Neural cell (in vitro differentiated cells): ENCODE measurements at regions not wholly inside any gene's neighbourhood (a gene's known extent, or its start where the extent isn't known, plus 50 kb on each side); places are given as distances from the start of the nearest gene placed in this dataset.

Source experiments
- H2AFZ ChIP-seq: fragments of 200-600, 300-800 bp; sonication (generic), shearing (Covaris generic); 2 replicates; pipeline ENCODE4 v1.6.0; 2014; ENCODE audit warnings: low read depth, mild to moderate bottlenecking, antibody characterized with exemption, low read length, moderate library complexity
- H3F3A ChIP-seq: fragments of 200-600 bp; shearing (Covaris generic); 2 replicates; pipeline ENCODE4 v1.6.1; 2016; ENCODE audit warnings: mild to moderate bottlenecking, moderate library complexity, mixed read lengths, antibody characterized with exemption, low read length; ENCODE audit not compliant: insufficient read depth, poor library complexity, severe bottlenecking
- H3K27ac ChIP-seq: fragments of 200-600, 300-800 bp; sonication (generic), shearing (Covaris generic); 2 replicates; pipeline ENCODE4 v1.5.1; 2014; ENCODE audit warnings: mild to moderate bottlenecking, low read length, moderate library complexity
- H3K27me3 ChIP-seq: fragments of 300-800, 200-600 bp; sonication (generic), shearing (Covaris generic); 2 replicates; pipeline ENCODE4 v1.6.0; 2014; ENCODE audit warnings: mild to moderate bottlenecking, low read depth, low read length, moderate library complexity; ENCODE audit not compliant: insufficient read depth
- H3K36me3 ChIP-seq: fragments of 300-800, 200-600 bp; sonication (generic), shearing (Covaris generic); 2 replicates; pipeline ENCODE4 v1.5.1; 2014; ENCODE audit warnings: mild to moderate bottlenecking, antibody characterized with exemption, low read length, moderate library complexity; ENCODE audit not compliant: insufficient read depth
- H3K4me2 ChIP-seq: fragments of 300-800, 200-600 bp; sonication (generic), shearing (Covaris generic); 2 replicates; pipeline ENCODE4 v1.6.0; 2014; ENCODE audit warnings: mild to moderate bottlenecking, low read length
- H3K4me3 ChIP-seq: fragments of 300-800, 200-600 bp; sonication (generic), shearing (Covaris generic); 2 replicates; pipeline ENCODE4 v1.5.1; 2014; ENCODE audit warnings: mild to moderate bottlenecking, low read length, moderate library complexity
- H3K79me2 ChIP-seq: fragments of 200-600 bp; shearing (Covaris generic); replicated peaks from 2 replicates; pipeline ENCODE4 v1.6.0; 2014; ENCODE audit warnings: mild to moderate bottlenecking, low read length, moderate library complexity; ENCODE audit not compliant: insufficient read depth
- H3K9ac ChIP-seq: fragments of 300-800, 200-600 bp; sonication (generic), shearing (Covaris generic); 2 replicates; pipeline ENCODE4 v1.6.1; 2016; ENCODE audit warnings: mild to moderate bottlenecking, low read length, mixed read lengths
- H3K9me2 ChIP-seq: fragments of 200-600 bp; shearing (Covaris generic); 2 replicates; pipeline ENCODE4 v1.6.1; 2016; ENCODE audit warnings: mild to moderate bottlenecking, low read length, mixed read lengths; ENCODE audit not compliant: insufficient read depth
- H3K9me3 ChIP-seq: fragments of 200-600, 300-800 bp; sonication (generic), shearing (Covaris generic); 2 replicates; pipeline ENCODE4 v1.6.1; 2016; ENCODE audit warnings: mild to moderate bottlenecking, mixed run types, low read length, moderate library complexity, mixed read lengths
- H4K20me1 ChIP-seq: fragments of 200-600 bp; shearing (Covaris generic); 2 replicates; pipeline ENCODE4 v1.6.1; 2016; ENCODE audit warnings: mild to moderate bottlenecking, mixed run types; ENCODE audit not compliant: insufficient read depth
- CTCF ChIP-seq: fragments of 450-650 bp; IDR thresholded peaks from 2 replicates; pipeline ENCODE4 v1.5.1; 2014; ENCODE audit warnings: antibody characterized with exemption, mild to moderate bottlenecking, moderate library complexity; ENCODE audit not compliant: poor library complexity, severe bottlenecking
- EZH2 ChIP-seq: fragments of 200-600, 300-800 bp; shearing (Covaris generic), sonication (generic); IDR thresholded peaks from 2 replicates; pipeline ENCODE4 v1.6.1; 2014; ENCODE audit warnings: antibody characterized with exemption, low read length, borderline replicate concordance, mild to moderate bottlenecking; ENCODE audit not compliant: insufficient read depth, poor library complexity, severe bottlenecking
- MXI1 ChIP-seq: fragments of 450-650 bp; conservative IDR thresholded peaks from 2 replicates; pipeline ENCODE4 v1.6.1; 2014; ENCODE audit warnings: antibody characterized with exemption, mild to moderate bottlenecking; ENCODE audit not compliant: poor library complexity, severe bottlenecking
- POLR2AphosphoS5 ChIP-seq: IDR thresholded peaks from 2 replicates; pipeline ENCODE4 v1.6.1; 2012
- RAD21 ChIP-seq: fragments of 450-650 bp; conservative IDR thresholded peaks from 2 replicates; pipeline ENCODE4 v1.6.1; 2014; ENCODE audit warnings: antibody characterized with exemption, mild to moderate bottlenecking, moderate library complexity
- SMC3 ChIP-seq: fragments of 450-650 bp; conservative IDR thresholded peaks from 2 replicates; pipeline ENCODE4 v1.6.1; 2014; ENCODE audit warnings: antibody characterized with exemption, mild to moderate bottlenecking, moderate library complexity; ENCODE audit not compliant: poor library complexity
- TAF1 ChIP-seq: IDR thresholded peaks from 2 replicates; pipeline ENCODE4 v1.6.1; 2012; ENCODE audit warnings: low read depth
- TF ChIP-seq, protein P1 (sequence below): IDR thresholded peaks from 2 replicates; pipeline ENCODE4 v1.6.1; 2012; ENCODE audit warnings: borderline replicate concordance

GRCh38 chr14:38973083-38973700 lies 129.8 kb downstream of the SEC23A start:
- Histone ChIP-seq H3K79me2 (no peaks in the 10 kb centered on the region), H3K4me2 (no peak overlapping the region), H3K9ac (no peak overlapping the region), H3K9me3 (no peaks in the 10 kb centered on the region), H3K4me3 (no peak overlapping the region), H3K36me3 (no peaks in the 10 kb centered on the region), H3K27ac (no peak overlapping the region), H2AFZ (no peak overlapping the region), H4K20me1 (no peaks in the 10 kb centered on the region), H3K27me3 (no peaks in the 10 kb centered on the region), H3K9me2 (no peaks in the 10 kb centered on the region), H3F3A (no peaks in the 10 kb centered on the region)
- no peak for TF ChIP-seq EZH2
- TF ChIP-seq RAD21, result no peak
- TF ChIP-seq POLR2AphosphoS5, result no peak
- no peak for TF ChIP-seq MXI1
- TF ChIP-seq CTCF, result no peak
- TF ChIP-seq, protein P1, sequence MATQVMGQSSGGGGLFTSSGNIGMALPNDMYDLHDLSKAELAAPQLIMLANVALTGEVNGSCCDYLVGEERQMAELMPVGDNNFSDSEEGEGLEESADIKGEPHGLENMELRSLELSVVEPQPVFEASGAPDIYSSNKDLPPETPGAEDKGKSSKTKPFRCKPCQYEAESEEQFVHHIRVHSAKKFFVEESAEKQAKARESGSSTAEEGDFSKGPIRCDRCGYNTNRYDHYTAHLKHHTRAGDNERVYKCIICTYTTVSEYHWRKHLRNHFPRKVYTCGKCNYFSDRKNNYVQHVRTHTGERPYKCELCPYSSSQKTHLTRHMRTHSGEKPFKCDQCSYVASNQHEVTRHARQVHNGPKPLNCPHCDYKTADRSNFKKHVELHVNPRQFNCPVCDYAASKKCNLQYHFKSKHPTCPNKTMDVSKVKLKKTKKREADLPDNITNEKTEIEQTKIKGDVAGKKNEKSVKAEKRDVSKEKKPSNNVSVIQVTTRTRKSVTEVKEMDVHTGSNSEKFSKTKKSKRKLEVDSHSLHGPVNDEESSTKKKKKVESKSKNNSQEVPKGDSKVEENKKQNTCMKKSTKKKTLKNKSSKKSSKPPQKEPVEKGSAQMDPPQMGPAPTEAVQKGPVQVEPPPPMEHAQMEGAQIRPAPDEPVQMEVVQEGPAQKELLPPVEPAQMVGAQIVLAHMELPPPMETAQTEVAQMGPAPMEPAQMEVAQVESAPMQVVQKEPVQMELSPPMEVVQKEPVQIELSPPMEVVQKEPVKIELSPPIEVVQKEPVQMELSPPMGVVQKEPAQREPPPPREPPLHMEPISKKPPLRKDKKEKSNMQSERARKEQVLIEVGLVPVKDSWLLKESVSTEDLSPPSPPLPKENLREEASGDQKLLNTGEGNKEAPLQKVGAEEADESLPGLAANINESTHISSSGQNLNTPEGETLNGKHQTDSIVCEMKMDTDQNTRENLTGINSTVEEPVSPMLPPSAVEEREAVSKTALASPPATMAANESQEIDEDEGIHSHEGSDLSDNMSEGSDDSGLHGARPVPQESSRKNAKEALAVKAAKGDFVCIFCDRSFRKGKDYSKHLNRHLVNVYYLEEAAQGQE, result no peak
- TF ChIP-seq SMC3, result no peak
- no peak for TF ChIP-seq TAF1

DNA sequence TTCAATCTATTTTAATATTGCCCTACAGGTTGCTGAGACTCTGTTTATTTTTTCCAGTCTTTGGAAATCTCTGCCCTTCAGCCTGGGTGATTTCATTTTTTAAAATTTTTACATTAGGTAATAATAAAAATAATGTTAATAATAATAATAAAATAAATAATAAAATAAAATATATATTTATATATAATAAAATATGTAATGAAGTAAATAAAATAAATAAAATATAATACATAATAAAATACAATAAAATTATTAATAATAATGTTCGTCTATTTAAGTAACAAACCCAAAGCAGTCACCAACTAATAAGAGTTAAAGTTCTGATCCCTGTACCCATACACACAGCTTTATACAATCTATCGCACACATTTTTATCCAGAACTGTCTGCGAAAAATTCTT lies 130.5 kb downstream of the SEC23A start:
- no peaks in the 10 kb centered on the region for H3K79me2 ChIP-seq
- no peaks in the 10 kb centered on the region for H3K27me3 ChIP-seq
- no peak overlapping the region for H2AFZ ChIP-seq
- no peak overlapping the region for H3K4me3 ChIP-seq
- no peaks in the 10 kb centered on the region for H3K36me3 ChIP-seq
- H3K27ac ChIP-seq, result no peak overlapping the region
- TF ChIP-seq POLR2AphosphoS5 (no peak), EZH2 (no peak), TAF1 (no peak)
- H3K9ac ChIP-seq, result no peak overlapping the region
- no peaks in the 10 kb centered on the region for H4K20me1 ChIP-seq
- no peaks in the 10 kb centered on the region for H3F3A ChIP-seq
- no peaks in the 10 kb centered on the region for H3K9me3 ChIP-seq
- no peak overlapping the region for H3K4me2 ChIP-seq
- no peaks in the 10 kb centered on the region for H3K9me2 ChIP-seq
